GM21619 (cell line): ENCODE measurements at regions not wholly inside any gene's neighbourhood (a gene's known extent, or its start where the extent isn't known, plus 50 kb on each side); places are given as distances from the start of the nearest gene placed in this dataset.

Experiments
- ATAC-seq: cut with Tn5 transposase; IDR thresholded peaks from one replicate; pipeline ENCODE4 v1.9.1; 2021; ENCODE audit not compliant: unreplicated experiment

DNA sequence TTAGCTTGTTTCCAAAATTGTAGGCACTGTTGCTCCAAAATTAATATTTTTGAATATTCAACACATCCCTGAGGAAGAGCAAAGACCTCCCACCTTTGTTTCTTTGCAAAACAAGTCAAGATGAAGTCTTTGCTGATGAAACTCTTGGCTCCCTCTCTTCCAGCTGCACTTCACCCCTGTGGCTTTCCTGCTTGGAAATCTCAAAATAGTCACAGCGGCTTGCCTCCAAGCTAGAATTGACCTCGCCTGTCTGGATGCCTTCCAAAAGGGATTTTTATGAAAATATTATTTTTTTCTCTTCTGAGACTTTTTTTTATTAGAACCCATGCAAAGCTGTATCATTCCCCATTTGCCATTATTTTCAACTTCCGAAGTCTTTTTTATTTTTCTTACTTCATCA lies 71.1 kb upstream of the MROH9 start:
- no peak for ATAC-seq

- ATAC-seq = no peak
Observed at GRCh38 chr1:170864876-170865538, 70.3 kb upstream of the MROH9 start.

- no peak for ATAC-seq
Observed at GRCh38 chr1:170866646-170867045, 68.7 kb upstream of the MROH9 start.

GRCh38 chr1:170871868-170872267 lies 63.5 kb upstream of the MROH9 start:
- ATAC-seq = no peak

DNA sequence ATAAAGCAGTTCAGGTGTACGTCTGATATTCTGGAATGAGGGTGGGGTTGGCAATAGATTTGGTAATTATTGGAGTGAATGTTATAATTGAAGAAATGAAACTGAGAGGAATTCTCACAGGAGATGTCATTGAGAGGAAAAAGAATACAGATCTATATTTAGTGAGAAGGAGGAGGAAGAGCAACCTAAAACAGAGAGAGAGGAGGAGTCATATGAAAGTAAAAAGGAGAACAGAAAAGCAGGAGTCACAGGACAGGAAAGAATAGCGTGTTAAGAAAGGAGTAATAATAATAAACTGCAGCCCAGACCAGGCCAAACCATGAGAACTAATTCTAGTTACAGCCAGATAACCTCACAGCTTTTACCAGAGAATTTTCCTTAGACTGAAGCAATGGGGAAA lies 62.7 kb upstream of the MROH9 start:
- ATAC-seq = peak; percentile 91

DNA sequence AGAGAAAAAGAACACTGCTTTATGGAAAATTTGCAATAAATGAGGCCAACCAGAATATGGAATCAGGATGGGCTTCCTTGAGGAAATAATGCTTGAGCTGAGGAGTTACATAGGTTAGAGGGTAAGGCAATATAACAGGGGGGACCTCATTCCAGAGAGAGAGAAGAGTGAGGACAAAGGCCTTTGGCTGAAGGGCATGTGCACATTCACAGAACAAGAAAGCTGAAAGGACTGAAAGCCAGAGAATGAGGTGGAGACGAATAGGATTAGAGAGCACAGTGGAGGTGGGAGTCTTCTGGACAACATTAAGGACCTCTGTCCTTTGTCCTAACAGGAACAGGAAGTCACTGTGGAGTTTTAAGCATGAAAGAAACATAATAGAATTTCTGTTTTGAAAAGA lies 60.7 kb upstream of the MROH9 start:
- ATAC-seq = no peak

DNA sequence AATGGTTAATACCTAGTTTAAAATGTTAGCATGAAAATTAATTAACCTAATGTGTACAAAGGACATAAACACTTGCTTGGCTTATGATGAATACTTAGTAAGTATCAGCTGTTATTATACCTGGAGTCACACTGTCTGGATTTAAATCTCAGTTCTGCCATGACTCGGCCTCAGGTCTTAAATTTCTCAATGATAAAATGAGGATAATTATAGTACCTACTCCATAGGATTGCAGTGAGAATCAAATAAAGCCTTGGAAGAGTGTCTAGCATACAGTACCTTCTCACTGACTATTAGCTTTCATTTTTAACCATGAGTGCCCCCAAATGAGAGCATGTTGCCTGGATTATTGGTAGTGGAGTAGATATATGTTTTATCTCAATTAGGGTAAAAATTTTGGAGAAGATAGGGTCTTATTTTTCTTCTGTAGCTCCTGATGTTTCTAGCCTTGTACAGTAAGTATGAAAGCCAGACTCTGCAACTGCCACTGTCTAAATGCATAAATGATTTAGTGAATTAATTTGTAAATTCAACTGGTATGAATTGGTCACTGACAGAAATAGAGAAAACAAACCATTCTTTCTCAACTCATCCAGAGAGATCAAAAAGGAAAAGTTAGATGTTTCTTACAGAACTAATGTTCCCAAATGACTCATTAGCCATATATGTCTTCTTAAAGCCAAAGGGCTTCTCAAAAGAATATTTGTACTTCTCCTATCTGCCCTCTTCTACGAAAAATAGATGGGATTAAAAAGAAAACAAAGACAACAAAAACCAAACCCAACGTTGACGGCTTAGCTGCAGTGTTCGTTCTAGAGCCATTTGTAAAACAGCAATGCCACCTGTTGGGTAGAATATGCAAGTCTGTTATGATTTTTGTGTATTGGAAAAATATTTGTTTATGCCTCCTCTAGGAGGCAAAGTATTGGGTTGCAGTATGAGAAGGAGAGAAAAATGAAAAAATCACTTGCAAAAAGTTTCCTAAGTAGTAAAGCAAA lies 53.8 kb upstream of the MROH9 start:
- no peak for ATAC-seq
